Right forelimb (tissue), 1 donor: ENCODE measurements at regions not wholly inside any gene's neighbourhood (a gene's known extent, or its start where the extent isn't known, plus 50 kb on each side); places are given as distances from the start of the nearest gene placed in this dataset.

Experiments
- DNase-seq: peaks from one replicate; pipeline ENCODE4 v3.0.0-alpha.2; 2018

DNA sequence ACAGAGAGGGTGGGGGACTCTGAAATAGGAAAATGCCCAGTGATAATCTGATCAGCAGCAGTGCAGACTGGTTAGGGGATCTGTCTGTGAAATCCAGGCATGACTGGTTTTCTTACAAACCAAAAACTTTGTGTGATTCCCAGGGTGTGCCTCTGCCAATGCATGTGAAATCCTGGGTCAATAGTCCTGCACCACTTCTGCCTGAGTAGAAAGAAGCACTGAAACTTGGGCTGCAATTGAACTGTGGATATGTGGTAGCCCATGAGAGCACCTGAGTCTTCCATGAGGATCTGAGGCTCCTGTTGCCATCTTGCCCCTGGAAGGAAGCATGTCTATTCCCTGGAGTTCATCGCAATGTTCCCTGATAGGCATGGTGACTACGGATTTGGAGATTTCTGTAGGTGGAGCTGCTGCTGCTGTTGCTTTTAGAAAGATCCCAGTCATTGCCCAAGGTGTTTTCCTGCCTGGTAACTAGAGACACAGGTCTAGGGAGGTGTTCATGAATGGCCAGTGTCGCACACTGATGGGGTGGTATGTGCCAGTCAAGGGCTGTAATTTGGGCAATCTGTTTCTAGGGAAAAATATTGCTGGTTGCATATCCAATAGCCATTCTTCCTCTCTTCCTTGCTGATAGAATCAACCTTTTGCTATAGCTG lies 146.7 kb downstream of the CARTPT start:
- no peak for DNase-seq

DNA sequence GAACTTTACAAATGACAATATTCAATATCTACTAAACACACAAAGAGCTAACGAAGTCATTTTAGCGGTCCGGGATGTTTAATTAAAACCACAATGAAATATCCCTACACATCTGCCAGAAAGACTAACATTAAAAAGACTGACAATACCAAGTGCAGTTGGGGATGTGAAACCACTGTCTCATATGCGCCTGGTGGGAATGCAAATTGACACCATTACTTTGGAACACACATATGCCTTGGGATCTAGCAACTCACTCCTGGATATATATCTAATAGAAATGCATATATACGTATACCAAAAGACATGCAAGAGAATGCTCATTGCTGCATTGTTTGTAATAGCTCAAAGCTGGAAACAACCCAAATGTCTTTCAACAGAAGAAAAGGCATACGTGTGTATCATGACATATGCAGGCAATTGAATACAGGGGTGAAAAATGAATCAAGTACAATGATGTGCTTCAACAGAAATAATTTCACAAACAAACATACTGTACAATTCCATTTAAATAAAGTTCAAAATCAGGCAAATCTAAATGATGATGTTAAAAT lies 153.3 kb downstream of the CARTPT start:
- no peak for DNase-seq

DNA sequence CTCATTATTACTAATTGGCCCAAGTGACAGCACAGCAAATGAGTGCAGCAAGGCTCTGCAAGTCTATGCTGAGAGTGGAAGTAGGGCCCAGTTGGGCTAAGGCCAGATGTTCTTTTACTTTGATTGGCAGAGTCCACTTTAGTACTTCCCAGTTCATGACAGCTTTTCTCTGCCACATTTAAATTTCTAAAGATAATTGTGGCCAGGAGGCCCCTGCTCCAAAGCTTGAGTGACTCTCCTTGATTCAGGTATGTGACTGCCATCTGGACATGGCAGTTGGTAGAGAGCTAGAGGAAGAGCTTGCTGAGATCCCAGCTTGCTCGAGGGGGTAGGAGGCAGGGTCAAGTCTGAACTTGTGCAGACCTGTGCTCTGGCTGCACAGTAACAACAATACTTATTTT lies 154.1 kb downstream of the CARTPT start:
- no peak for DNase-seq

DNA sequence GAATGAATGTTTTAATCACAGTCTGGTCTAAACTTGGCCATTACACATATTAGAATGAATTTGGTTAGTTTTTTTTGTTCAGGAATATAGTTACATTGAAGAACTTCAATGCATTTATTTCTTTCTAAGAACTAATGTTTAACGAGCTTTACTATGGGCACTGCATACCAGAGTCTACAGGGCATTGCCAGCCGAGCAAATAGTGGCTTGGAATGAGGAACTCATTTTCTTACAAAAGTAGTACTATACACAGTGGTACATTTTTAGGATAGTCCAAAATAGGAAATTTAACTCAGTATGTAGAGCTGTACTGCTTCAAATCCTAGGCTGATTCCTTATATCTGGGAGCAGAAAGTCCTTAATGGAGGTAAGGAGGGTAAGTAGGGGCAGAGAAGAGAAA lies 155.4 kb downstream of the CARTPT start:
- DNase-seq = no peak

DNA sequence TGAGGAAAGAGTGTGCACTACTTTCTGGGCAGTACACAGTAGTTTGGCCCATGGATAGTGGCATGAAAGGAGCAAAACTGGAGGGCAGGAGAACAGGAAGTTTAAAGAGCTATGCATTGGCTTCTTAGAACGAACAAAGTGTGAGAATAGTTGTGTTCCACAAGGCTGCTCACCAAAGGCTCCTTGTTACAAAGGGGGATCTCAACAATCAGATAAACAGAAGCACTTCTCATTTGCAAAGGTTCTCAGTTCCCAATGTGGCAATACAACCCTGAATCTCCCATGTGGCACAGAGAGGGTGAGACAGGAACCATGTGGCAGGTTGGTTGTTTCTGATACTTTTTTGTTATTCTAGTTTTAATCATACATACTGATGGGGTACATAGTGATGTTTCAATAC lies 158.4 kb downstream of the CARTPT start:
- DNase-seq = no peak

DNA sequence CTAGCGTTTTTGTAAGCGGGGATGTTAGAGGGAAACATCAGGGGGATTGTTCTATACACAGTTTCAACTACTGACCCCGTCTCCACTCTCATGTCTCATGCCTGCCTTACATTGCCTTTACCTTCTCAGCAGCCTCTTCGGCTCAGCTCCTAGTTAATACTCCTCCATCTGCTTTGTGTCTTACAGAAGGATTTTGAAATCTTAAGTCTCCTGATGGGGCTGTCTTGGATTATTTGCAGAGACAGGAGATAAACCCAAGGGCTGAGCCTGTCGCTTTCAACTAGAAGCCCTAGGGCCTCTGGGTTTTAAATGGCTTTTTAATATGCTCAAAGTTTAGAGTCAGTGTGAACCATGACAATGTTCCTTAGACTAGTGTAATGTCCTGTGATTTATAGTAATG lies 161.5 kb downstream of the CARTPT start:
- no peak for DNase-seq

DNA sequence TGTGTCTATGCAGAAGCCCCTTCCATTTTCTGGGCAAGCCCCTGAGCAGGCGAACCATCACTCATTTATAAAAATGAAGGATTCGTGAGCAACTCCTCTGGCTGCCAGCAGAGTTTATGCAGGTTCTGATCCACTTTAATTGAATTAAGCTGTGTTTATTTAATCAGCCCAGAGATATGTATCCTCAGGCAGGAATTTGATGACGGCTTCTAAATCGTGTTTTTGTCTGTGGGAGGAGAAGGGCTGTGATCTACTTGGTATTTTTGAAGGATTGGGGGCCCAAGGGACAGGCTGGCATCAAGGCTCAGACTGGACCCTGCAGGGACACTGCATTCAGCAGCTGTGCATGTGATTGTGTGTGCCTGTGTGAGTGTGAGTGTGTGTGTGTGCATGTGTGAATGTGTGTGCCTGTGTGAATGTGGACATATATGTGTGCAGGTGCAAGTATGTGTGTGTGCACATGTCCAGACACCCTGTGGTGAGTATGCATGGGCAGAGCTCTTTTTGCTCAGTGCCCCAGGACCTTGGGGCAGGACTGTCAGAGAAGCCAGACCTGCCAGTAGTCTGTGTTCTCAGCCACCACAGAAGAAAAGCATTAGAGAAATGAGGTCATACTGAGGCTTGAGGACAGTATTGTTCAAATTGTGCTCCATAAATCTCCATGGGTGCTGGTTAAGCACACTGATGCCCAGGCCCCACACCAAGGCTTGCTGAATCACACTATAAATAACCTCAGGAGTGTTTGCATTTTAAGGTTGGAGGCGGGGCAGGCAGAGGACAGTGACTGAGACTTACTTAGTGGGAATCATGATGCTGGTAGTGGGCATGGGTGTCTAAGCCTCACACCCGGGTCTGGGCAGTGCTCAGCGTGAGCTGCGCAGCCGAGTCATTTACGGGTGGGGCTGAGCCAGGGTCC lies 164.0 kb downstream of the CARTPT start:
- DNase-seq = no peak

DNA sequence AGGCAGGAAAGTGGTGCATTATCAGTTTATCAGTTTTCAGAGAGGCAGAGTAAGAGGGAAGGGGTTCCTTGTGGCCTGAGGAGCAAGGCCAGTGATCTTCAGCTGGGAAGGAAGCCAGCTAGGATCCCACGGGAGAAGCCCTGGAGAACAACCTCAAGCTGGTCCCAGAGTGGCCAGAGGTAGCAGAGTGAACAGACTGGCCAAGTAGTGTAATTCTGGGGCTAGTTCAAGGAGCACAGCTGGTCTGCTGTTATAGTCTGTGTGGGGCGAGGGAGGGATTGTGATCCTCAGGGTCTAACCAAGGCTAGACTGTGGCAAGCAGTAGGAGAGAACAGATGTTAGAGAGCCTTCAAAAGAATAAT lies 164.6 kb downstream of the CARTPT start:
- DNase-seq = no peak

DNA sequence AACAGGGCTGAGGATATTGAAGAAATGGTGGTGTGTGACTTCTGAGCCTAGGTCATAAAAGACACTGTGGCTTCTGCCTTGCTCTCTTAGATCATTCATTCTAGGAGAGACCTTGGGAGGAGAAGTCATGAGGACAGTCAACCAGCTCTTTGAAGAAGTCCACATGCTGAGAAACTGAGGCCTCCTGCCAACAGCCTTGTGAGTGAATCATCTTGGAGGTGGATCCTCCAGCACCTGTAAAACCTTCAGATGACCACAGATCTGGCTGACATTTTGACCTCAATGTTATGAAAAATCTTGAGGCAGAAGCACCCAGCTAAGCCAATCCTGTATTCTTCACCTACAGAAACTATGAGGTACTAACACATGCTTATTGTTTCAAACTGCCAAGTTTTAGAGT lies 165.9 kb downstream of the CARTPT start:
- DNase-seq = no peak

DNA sequence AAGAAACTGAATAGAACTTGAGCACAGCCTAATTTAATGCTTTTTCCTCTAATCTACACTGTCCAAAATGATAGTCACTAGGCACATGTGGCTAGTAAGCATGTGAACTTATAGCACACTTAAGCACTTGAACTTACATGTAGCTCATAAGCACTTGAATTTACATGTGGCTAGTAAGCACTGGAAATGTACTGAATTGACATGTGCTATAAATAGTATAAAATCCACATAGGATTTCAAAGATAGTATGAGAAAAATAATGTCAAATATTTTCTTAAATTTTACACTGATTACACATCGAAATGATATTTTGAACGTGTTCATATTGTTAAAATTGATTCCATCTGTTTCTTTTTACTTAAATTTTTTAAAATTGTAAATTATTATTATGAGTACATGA lies 167.3 kb downstream of the CARTPT start:
- no peak for DNase-seq

DNA sequence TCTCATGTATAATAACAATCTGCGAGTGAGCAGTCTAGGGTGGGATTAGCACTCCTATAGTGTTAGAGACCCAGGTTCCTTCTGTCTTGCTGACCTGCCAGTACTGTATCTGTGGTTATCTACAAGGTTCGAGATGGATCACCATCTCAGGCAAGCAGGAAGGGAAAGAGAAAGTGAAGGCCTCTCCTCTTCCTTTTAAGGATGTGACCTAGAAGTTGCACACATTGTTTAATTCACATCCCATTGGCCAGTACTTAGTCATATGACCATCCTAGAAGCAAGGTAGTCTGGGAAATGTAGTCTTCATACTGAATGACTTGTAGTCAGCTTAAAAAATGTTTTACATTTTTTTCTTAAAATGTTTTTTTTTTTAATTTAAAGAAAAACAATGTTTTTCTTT lies 168.6 kb downstream of the CARTPT start:
- DNase-seq = no peak

DNA sequence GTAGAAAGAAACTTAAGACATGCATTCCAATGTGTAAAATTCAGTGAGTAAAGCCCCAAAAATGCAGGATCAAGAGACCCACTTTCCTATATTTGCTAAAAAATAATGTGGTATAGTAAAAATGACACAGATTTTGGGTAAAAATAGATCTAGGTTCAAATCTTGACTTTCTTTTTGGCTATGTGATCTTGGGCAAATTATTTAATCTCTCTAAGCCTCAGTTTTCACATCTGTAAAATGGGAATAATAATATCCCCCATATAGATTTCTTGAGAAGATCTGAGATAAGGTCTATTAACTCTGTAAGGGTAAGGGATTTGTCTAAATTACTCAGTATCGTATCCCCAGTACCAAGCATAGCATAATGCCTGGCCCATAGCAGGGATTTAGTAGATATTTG lies 172.3 kb downstream of the CARTPT start:
- no peak for DNase-seq

DNA sequence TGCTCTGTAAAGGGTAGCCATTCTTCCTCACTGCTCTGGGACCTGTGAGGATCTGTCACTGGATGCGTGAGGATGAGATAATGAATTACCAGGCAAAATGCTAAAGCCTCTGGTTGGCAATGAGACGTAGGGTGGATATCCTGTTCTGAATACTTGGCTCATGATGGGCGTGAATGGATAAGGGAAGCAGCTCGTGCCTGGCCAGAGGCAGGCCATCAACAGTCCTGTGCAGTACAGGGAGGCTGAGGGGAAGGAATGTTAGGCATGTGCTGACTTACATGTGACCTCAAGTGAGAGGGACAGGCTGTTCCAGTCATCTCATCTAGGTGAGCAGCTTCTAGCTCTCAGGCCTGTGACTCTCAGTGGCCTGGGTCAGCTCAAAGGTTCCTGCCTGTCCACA lies 172.8 kb downstream of the CARTPT start:
- DNase-seq = no peak

DNA sequence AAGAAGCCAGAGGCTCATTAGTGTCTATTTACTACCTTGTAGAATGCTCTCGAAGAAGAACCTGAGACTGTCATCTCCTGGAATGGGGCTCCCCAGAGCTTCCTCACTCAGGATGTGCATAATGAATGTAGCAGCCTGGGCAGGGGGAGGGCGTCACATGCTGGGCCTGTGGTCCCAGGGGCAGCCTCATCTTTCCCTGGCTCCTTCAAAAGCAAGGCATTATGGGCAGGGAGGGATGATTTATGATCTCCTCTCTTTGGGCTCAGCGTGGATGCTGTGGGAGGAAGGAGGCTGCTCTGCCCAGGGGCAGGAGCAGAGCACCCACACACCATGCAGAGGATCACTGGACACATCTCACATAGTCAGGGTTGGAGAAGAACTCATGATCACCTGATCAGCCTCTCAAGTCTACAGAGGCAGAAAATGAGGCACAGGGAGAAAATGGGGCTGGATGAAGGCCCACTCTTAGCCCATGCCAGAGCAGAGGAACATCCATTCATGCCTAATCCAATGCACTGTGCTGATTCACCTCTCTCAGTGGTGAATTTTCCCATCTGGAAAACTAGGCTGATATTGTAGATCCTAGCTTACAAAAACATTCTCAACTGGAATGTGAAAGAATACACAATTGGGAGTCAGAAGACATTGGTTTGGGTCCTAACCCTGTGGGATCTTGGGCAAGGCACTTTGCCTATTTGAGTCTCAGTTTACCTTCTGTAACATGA lies 173.7 kb downstream of the CARTPT start:
- no peak for DNase-seq

DNA sequence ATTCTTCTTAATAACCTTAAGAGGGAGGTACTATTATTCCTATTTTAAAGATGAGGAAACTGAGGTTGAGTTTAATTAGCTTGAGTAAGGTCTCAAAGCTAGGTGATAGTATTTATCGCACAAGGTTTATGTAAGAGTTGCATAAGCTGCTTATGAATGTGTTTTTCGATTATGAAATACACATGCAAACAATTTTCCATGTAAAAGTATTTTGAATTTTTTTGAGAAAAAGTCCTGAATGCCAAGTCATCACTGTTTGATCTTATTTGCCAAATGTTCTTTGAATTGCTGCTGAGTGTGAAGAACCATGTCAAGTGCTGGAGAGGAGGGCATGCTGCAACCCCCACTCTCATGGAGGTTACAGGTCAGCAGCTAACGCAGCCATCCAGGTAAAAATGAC lies 174.4 kb downstream of the CARTPT start:
- no peak for DNase-seq

DNA sequence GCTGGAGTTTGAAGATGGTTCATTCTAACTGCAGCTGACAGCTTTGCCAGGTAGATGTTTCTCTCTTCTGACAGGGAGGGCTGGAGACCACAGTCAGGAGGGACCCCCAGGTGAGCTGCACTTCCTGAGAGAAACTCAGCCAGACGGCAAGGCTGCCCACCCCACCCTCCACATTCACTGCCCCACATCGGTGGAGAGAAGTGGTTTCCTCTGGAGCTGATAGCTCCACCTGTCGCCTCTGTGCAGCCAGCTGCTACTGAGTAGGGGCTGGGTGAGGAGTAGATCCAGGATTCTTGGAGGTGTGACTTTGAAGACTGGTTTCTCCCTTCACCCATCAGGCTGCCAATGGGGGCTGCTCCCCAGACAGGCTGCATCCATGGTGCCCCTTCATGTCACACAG lies 175.0 kb downstream of the CARTPT start:
- no peak for DNase-seq

DNA sequence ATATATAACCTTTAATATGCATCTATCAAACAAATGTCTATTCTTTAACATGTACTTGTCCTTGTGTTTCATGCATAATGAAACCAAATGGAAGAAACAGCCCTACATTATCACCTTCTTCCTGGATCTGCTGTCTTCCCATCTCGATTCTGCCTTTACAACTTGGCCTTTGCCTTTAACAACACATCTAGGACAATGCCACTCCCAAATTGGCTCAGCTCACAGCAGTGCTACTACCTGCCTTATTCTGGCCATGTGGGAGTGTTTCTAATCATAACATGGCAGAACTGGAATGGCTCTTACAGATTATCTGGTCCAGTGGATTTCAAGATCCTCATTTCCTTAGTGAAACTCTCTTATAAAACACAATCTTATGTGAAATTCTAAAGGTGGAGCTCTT lies 176.5 kb downstream of the CARTPT start:
- DNase-seq = no peak

DNA sequence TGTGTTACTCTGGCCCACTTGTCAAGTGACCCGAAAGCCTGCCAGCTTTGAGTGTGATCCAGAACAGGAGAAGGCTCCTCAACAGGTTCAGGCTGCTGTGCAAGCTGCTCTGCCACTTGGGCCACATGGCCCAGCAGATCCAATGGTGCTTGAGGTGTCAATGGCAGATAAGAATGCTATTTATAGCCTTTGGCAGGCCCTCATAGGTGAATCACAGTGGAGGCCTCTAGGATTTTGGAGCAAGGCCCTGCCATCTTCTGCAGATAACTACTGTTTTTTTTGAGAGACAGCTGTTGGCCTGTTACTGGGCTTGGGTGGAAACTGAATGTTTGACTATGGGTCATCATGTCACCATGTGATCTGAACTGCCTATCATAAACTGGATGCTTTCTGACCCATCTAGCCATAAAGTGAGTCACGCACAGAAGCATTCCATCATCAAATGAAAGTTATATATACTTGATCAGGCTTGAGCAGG lies 180.8 kb downstream of the CARTPT start:
- no peak for DNase-seq

DNA sequence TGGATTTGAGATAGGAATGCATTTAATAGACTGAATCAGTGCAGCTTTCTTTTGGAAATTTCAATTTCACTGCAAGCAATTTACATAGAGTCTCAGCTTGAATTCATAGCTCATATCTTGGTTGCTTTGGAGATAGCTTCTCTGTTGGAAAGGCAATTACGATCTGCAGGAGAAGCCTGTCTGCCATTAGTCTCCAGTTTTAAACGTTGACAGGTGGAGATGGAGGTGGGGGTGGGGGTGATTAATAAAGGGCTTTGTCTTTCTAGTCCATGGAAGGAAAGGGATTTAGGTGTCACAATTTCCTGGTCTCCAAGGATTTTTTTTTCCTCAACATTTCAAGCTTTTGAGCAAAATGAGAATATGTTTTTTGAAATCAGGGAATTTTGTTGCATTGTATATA lies 184.7 kb downstream of the CARTPT start:
- DNase-seq = no peak

DNA sequence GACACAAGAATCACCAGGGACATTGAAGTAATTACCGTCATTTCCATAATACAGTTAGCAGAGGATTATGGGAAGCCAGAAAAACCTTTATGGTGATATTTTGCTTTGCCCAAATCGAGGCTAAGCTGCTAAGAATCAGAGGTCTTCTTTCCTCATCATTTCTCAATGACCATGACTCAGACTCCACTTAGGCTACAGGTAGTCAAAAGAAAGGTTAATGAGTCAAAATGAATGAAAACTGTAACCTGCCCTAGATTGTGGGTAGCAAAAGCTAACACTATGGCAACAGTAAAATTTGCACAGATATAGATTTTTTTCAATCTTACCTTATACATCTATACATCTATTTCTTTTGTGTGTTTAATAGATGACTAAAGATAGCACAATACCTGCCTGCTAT lies 185.8 kb downstream of the CARTPT start:
- DNase-seq = no peak

DNA sequence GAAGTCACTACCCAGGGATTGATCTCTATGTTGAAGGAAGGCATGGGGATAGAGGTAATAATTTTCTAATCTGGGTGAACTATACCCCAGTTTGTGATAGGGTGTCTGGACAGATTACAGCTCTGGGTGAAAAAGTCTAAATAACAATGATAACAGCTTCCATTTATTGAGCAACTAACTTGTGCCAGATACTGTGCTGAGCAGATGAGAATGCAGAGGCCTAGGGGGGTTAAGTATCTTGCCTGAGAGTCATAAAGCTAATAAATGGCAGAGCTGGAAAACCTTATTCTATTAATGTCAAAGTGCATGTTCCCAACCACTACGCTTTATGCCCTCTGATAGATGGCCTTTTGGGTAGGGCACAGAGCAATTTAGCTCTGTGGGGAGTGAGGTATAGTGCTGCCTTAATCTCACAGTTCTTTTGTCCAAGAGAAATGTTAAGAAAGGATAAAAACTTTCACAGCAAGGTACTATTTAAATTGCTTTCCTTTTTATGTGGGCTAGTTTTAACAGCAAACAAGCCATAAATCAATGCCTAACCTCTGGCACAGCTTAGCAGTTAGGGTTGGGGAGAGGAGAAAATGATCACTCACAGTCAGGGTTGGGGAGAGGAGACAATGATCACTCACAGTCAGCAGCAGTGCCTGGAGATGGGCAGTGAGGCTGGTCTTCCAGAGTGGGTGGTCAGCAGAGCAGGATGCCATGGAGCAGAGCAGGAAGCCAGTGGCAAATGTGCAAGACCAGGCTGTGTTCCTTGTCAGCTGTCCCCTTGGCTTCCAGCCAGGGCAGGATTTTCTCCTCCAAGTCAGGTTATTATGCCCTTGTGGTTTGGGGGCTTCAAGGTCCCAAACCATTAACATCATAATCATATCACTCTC lies 187.0 kb downstream of the CARTPT start:
- DNase-seq = no peak

DNA sequence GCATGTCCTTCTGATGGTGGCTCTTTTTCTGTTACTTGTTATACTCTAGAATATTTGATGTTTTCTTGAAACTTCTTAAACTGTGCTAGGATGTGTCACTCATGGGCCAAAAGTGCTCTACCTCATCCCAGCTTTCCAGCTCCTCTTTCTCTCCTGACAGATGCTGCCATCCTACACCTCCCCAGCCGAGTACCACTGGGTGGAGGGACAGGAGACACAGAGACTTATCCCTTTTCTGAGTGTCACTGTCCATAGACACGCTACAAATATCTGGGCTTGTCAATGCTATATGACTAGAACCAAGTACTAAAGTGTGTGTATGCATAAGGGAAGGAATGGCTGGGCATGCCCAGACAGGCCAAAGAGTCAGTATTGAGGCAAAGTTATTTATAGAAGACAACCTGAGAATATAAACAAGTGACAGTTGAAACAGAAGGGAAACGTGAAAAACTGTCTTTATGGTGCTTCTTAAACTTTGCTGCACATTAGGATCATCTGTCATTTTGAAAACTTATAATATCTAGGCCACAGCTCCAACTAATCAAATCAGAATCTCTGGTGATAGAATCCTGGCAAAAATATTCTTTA lies 188.0 kb downstream of the CARTPT start:
- no peak for DNase-seq
